ENCODE measurements at regions not wholly inside any gene's neighbourhood (a gene's known extent, or its start where the extent isn't known, plus 50 kb on each side); places are given as distances from the start of the nearest gene placed in this dataset.

- TF ChIP-seq CTCF (IDR thresholded peaks at IDR 0.05) (no peak), TCF7L2 (IDR thresholded peaks at IDR 0.05; ENCODE audit: low read depth, low read length) (no peak)
These were observed 617.5 kb downstream of the ZPLD1 start for GRCh38 chr3:103052236-103052830.
